ENCODE measurements at regions not wholly inside any gene's neighbourhood (a gene's known extent, or its start where the extent isn't known, plus 50 kb on each side); places are given as distances from the start of the nearest gene placed in this dataset.
"Not testable (repeated sequence)": the region's sequence is repeated elsewhere in the genome, so short reads cannot be mapped to it uniquely, and the experiment has no call there.

- DNase-seq, result no peak
Measured at GRCh38 chr2:16952368-16952767, 286.7 kb upstream of the CYRIA start.

GRCh38 chr2:16950436-16950835 lies 284.8 kb upstream of the CYRIA start:
- no peak for DNase-seq

GRCh38 chr2:16948710-16949109 lies 283.1 kb upstream of the CYRIA start:
- no peak for DNase-seq

- DNase-seq, result no peak
Measured at GRCh38 chr2:16948053-16948452, 282.4 kb upstream of the CYRIA start.

- DNase-seq, result no peak
Measured at GRCh38 chr2:16943279-16943958, 277.8 kb upstream of the CYRIA start.

- no peak for DNase-seq
Measured at GRCh38 chr2:16940214-16940613, 274.6 kb upstream of the CYRIA start.

- no peak for DNase-seq
Measured at GRCh38 chr2:16939771-16940170, 274.1 kb upstream of the CYRIA start.

- no peak for DNase-seq
Measured at GRCh38 chr2:16933355-16933754, 267.7 kb upstream of the CYRIA start.

- no peak for DNase-seq
Measured at GRCh38 chr2:16932826-16933225, 267.2 kb upstream of the CYRIA start.

GRCh38 chr2:16931441-16931840 lies 265.8 kb upstream of the CYRIA start:
- no peak for DNase-seq

- DNase-seq, result no peak
Measured at GRCh38 chr2:16927398-16927797, 261.8 kb upstream of the CYRIA start.

GRCh38 chr2:16925145-16925544 lies 259.5 kb upstream of the CYRIA start:
- DNase-seq, result no peak

- not testable (repeated sequence) for DNase-seq
Measured at GRCh38 chr2:16915341-16915755, 249.7 kb upstream of the CYRIA start.

- DNase-seq, result no peak
Measured at GRCh38 chr2:16911746-16912145, 246.1 kb upstream of the CYRIA start.

- no peak for DNase-seq
Measured at GRCh38 chr2:16908656-16909055, 243.0 kb upstream of the CYRIA start.

- no peak for DNase-seq
Measured at GRCh38 chr2:16907645-16908282, 242.1 kb upstream of the CYRIA start.

GRCh38 chr2:16905325-16905724 lies 239.7 kb upstream of the CYRIA start:
- DNase-seq, result not testable (repeated sequence)

- DNase-seq, result no peak
Measured at GRCh38 chr2:16900405-16901025, 234.9 kb upstream of the CYRIA start.

- no peak for DNase-seq
Measured at GRCh38 chr2:16899958-16900357, 234.3 kb upstream of the CYRIA start.

- DNase-seq, result no peak
Measured at GRCh38 chr2:16890081-16890480, 224.4 kb upstream of the CYRIA start.

- no peak for DNase-seq
Measured at GRCh38 chr2:16885027-16885426, 219.4 kb upstream of the CYRIA start.

GRCh38 chr2:16882706-16883105 lies 217.1 kb upstream of the CYRIA start:
- no peak for DNase-seq

GRCh38 chr2:16881122-16881521 lies 215.5 kb upstream of the CYRIA start:
- DNase-seq, result no peak

- no peak for DNase-seq
Measured at GRCh38 chr2:16871411-16871810, 205.8 kb upstream of the CYRIA start.
